Ishikawa (cell line): ENCODE measurements at regions not wholly inside any gene's neighbourhood (a gene's known extent, or its start where the extent isn't known, plus 50 kb on each side); places are given as distances from the start of the nearest gene placed in this dataset.

Experiments used
- CEBPB ChIP-seq: IDR thresholded peaks from 2 replicates; pipeline ENCODE4 v1.6.1; 2012
- CREB1 ChIP-seq: IDR thresholded peaks from 2 replicates; pipeline ENCODE4 v1.6.1; 2012; ENCODE audit warnings: low read depth
- EGR1 ChIP-seq: IDR thresholded peaks from 2 replicates; pipeline ENCODE4 v1.6.1; 2012
- EP300 ChIP-seq: IDR thresholded peaks from 2 replicates; pipeline ENCODE4 v1.6.1; 2012; ENCODE audit warnings: borderline replicate concordance
- FOXM1 ChIP-seq: IDR thresholded peaks from 2 replicates; pipeline ENCODE4 v1.6.1; 2012; ENCODE audit warnings: low read depth, borderline replicate concordance
- NFIC ChIP-seq: IDR thresholded peaks from 2 replicates; pipeline ENCODE4 v1.6.1; 2012
- RAD21 ChIP-seq: IDR thresholded peaks from 2 replicates; pipeline ENCODE4 v1.6.1; 2012; ENCODE audit warnings: low read depth
- TAF1 ChIP-seq: IDR thresholded peaks from 2 replicates; pipeline ENCODE4 v1.6.1; 2012; ENCODE audit warnings: low read depth, mild to moderate bottlenecking
- TCF12 ChIP-seq: IDR thresholded peaks from 2 replicates; pipeline ENCODE4 v1.6.1; 2012; ENCODE audit warnings: low read depth
- TEAD4 ChIP-seq: IDR thresholded peaks from 2 replicates; pipeline ENCODE4 v1.6.1; 2012
- YY1 ChIP-seq: IDR thresholded peaks from 2 replicates; pipeline ENCODE4 v1.6.1; 2012; ENCODE audit warnings: low read depth
- ZBTB7A ChIP-seq: IDR thresholded peaks from 2 replicates; pipeline ENCODE4 v1.6.1; 2012; ENCODE audit warnings: low read depth
- TF ChIP-seq, protein P1 (sequence below): IDR thresholded peaks from 2 replicates; pipeline ENCODE4 v1.6.1; 2012
- TF ChIP-seq, protein P2 (sequence below): IDR thresholded peaks from 2 replicates; pipeline ENCODE4 v1.6.1; 2012; ENCODE audit warnings: low read depth, mild to moderate bottlenecking
- TF ChIP-seq, protein P3 (sequence below): IDR thresholded peaks from 2 replicates; pipeline ENCODE4 v1.6.1; 2012

- no peak for TF ChIP-seq YY1
- no peak for TF ChIP-seq ZBTB7A
- TF ChIP-seq, protein P1, sequence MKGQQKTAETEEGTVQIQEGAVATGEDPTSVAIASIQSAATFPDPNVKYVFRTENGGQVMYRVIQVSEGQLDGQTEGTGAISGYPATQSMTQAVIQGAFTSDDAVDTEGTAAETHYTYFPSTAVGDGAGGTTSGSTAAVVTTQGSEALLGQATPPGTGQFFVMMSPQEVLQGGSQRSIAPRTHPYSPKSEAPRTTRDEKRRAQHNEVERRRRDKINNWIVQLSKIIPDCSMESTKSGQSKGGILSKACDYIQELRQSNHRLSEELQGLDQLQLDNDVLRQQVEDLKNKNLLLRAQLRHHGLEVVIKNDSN = no peak
- TF ChIP-seq EP300 = no peak
- no peak for TF ChIP-seq TCF12
- no peak for TF ChIP-seq TEAD4
- no peak for TF ChIP-seq RAD21
- no peak for TF ChIP-seq NFIC
- TF ChIP-seq, protein P2, sequence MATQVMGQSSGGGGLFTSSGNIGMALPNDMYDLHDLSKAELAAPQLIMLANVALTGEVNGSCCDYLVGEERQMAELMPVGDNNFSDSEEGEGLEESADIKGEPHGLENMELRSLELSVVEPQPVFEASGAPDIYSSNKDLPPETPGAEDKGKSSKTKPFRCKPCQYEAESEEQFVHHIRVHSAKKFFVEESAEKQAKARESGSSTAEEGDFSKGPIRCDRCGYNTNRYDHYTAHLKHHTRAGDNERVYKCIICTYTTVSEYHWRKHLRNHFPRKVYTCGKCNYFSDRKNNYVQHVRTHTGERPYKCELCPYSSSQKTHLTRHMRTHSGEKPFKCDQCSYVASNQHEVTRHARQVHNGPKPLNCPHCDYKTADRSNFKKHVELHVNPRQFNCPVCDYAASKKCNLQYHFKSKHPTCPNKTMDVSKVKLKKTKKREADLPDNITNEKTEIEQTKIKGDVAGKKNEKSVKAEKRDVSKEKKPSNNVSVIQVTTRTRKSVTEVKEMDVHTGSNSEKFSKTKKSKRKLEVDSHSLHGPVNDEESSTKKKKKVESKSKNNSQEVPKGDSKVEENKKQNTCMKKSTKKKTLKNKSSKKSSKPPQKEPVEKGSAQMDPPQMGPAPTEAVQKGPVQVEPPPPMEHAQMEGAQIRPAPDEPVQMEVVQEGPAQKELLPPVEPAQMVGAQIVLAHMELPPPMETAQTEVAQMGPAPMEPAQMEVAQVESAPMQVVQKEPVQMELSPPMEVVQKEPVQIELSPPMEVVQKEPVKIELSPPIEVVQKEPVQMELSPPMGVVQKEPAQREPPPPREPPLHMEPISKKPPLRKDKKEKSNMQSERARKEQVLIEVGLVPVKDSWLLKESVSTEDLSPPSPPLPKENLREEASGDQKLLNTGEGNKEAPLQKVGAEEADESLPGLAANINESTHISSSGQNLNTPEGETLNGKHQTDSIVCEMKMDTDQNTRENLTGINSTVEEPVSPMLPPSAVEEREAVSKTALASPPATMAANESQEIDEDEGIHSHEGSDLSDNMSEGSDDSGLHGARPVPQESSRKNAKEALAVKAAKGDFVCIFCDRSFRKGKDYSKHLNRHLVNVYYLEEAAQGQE = no peak
- TF ChIP-seq, protein P3, sequence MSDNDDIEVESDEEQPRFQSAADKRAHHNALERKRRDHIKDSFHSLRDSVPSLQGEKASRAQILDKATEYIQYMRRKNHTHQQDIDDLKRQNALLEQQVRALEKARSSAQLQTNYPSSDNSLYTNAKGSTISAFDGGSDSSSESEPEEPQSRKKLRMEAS = no peak
- no peak for TF ChIP-seq CEBPB
- no peak for TF ChIP-seq CREB1
- no peak for TF ChIP-seq TAF1
- TF ChIP-seq FOXM1 = no peak
- no peak for TF ChIP-seq EGR1
Measured at GRCh38 chr9:12416716-12417115, 276.5 kb upstream of the TYRP1 start.

- no peak for TF ChIP-seq NFIC
- TF ChIP-seq, protein P3 = no peak
- no peak for TF ChIP-seq TAF1
- no peak for TF ChIP-seq YY1
- TF ChIP-seq, protein P2 = no peak
- no peak for TF ChIP-seq ZBTB7A
- TF ChIP-seq EP300 = no peak
Measured at GRCh38 chr9:12424243-12424642, 268.9 kb upstream of the TYRP1 start.

- no peak for TF ChIP-seq TEAD4
- TF ChIP-seq, protein P3 = no peak
- TF ChIP-seq RAD21 = peak; percentile 36
Measured at GRCh38 chr9:12425878-12426864, 267.0 kb upstream of the TYRP1 start.

DNA sequence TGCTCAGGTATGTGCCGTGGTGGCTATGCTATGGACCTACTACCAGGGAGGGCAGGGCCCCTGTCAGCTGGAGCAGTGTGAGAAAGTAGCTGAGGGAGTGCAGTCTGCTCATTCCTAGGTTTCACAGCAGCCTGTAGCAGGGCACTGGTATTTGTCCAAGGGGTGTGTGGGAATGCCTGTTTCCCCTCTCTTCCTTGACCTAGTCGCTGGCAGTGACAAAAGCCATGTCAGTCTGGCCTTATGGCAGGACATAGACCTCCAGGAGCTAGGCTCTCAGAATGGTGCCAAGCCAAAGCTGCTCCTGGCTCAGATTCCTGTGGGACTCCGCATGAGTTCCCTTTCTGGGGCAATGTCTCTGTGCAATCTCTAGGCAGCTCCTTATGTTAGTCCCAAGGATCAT is 253.9 kb upstream of the TYRP1 start:
- TF ChIP-seq, protein P2 = no peak
- TF ChIP-seq EGR1 = no peak
- no peak for TF ChIP-seq CREB1
- no peak for TF ChIP-seq YY1
- no peak for TF ChIP-seq NFIC
- no peak for TF ChIP-seq TAF1
- no peak for TF ChIP-seq EP300
- no peak for TF ChIP-seq RAD21
- TF ChIP-seq, protein P1 = no peak
- no peak for TF ChIP-seq FOXM1
- no peak for TF ChIP-seq ZBTB7A
- TF ChIP-seq TCF12 = no peak
- TF ChIP-seq TEAD4 = no peak
- TF ChIP-seq, protein P3 = no peak
- TF ChIP-seq CEBPB = no peak
